ENCODE measurements at regions not wholly inside any gene's neighbourhood (a gene's known extent, or its start where the extent isn't known, plus 50 kb on each side); places are given as distances from the start of the nearest gene placed in this dataset.

GRCh38 chr5:25950681-25951080 lies 1087.7 kb downstream of the CDH9 start:
- 56 to 67% methylated on average over 4 of the region's 4 CpGs for WGBS, 2 donors

GRCh38 chr5:25948278-25948677 lies 1090.1 kb downstream of the CDH9 start:
- DNase-seq (no peak), ATAC-seq (no peak)
- TF ChIP-seq, protein P1, sequence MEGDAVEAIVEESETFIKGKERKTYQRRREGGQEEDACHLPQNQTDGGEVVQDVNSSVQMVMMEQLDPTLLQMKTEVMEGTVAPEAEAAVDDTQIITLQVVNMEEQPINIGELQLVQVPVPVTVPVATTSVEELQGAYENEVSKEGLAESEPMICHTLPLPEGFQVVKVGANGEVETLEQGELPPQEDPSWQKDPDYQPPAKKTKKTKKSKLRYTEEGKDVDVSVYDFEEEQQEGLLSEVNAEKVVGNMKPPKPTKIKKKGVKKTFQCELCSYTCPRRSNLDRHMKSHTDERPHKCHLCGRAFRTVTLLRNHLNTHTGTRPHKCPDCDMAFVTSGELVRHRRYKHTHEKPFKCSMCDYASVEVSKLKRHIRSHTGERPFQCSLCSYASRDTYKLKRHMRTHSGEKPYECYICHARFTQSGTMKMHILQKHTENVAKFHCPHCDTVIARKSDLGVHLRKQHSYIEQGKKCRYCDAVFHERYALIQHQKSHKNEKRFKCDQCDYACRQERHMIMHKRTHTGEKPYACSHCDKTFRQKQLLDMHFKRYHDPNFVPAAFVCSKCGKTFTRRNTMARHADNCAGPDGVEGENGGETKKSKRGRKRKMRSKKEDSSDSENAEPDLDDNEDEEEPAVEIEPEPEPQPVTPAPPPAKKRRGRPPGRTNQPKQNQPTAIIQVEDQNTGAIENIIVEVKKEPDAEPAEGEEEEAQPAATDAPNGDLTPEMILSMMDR (IDR thresholded peaks at IDR 0.05): no peak
- Histone ChIP-seq H3K27me3 (no peaks in the 10 kb centered on the region), H3K4me3 (no peak overlapping the region), H3K4me1 (no peaks in the 10 kb centered on the region), H3K27ac (no peak overlapping the region), H3K9me3 (peaks cover 0 to 5% (median 0%) of the 10 kb centered on the region in 11 donors), H3K36me3 (no peaks in the 10 kb centered on the region)
- WGBS, 2 donors: 93 to 97% methylated on average over 4 of the region's 4 CpGs
- intact Hi-C loops (cut with DNase I): no loop called here

More at GRCh38 chr5:25950681-25951080, 1087.7 kb downstream of the CDH9 start:
- Histone ChIP-seq H3K9me3 (no peaks in the 10 kb centered on the region), H3K27me3 (no peaks in the 10 kb centered on the region), H3K4me3 (no peak overlapping the region), H3K4me1 (no peaks in the 10 kb centered on the region), H3K36me3 (no peaks in the 10 kb centered on the region), H3K27ac (no peak overlapping the region)
- TF ChIP-seq, protein P1 (IDR thresholded peaks at IDR 0.05): no peak
- no peak for DNase-seq
- ATAC-seq: no peak
- intact Hi-C loops (cut with DNase I): no loop called here

DNA sequence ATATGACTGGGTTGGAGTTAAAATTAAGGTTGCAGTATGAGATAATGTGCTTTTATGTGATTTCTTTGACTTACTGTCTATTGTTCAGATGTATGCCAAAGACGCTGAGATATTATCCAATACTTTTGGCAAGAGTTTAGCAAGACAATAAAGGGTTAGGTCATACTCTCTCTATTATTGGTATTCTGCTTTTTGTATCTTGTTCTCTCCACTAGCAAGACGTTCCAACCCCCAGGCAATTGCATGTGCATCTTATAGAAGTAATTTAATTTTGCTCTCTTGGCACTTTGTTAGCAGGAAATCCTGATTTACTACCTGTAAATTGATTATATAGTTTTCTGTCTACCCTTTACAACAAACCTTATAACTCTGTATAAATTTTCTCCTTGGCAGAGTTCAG lies 1093.6 kb downstream of the CDH9 start:
- no peak overlapping the region for H3K4me3 ChIP-seq
- DNase-seq (no peak), ATAC-seq (no peak)
- 54 to 63% methylated on average over 2 of the region's 2 CpGs for WGBS, 2 donors
- H3K4me1 ChIP-seq: no peaks in the 10 kb centered on the region
- intact Hi-C loops (cut with DNase I): no loop called here
- H3K9me3 ChIP-seq: peaks cover 0 to 11% (median 0%) of the 10 kb centered on the region in 11 donors
- no peaks in the 10 kb centered on the region for H3K27me3 ChIP-seq
- H3K36me3 ChIP-seq: no peaks in the 10 kb centered on the region
- H3K27ac ChIP-seq: no peak overlapping the region
- TF ChIP-seq, protein P1 (IDR thresholded peaks at IDR 0.05): no peak

- TF ChIP-seq, protein P1 (IDR thresholded peaks at IDR 0.05): no peak
- ATAC-seq: no peak
Observed at GRCh38 chr5:25909163-25909562, 1129.2 kb downstream of the CDH9 start.

More at GRCh38 chr5:25909163-25909562, 1129.2 kb downstream of the CDH9 start:
- no peak overlapping the region for H3K4me3 ChIP-seq
- H3K27ac ChIP-seq: no peak overlapping the region
- H3K9me3 ChIP-seq: peaks cover 0 to 13% (median 0%) of the 10 kb centered on the region in 11 donors
- intact Hi-C loops (cut with DNase I): no loop called here
- 92 to 97% methylated on average over 29 of the region's 29 CpGs for WGBS, 2 donors
- no peaks in the 10 kb centered on the region for H3K4me1 ChIP-seq
- no peaks in the 10 kb centered on the region for H3K36me3 ChIP-seq
- H3K27me3 ChIP-seq: no peaks in the 10 kb centered on the region
- no peak for DNase-seq
